GM21515 (cell line): ENCODE measurements at regions not wholly inside any gene's neighbourhood (a gene's known extent, or its start where the extent isn't known, plus 50 kb on each side); places are given as distances from the start of the nearest gene placed in this dataset.

Source experiments
- ATAC-seq: cut with Tn5 transposase; IDR thresholded peaks from one replicate; pipeline ENCODE4 v1.9.1; 2021; ENCODE audit not compliant: unreplicated experiment

GRCh38 chr13:69450245-69450644, 657.4 kb upstream of the ATXN8OS start:
- ATAC-seq = no peak

GRCh38 chr13:69425235-69425634, 682.4 kb upstream of the ATXN8OS start:
- ATAC-seq = no peak

- no peak for ATAC-seq
Measured at GRCh38 chr13:69423844-69424243, 683.8 kb upstream of the ATXN8OS start.

- no peak for ATAC-seq
Measured at GRCh38 chr13:69418319-69418718, 689.3 kb upstream of the ATXN8OS start.

- no peak for ATAC-seq
Measured at GRCh38 chr13:69410761-69411160, 696.9 kb upstream of the ATXN8OS start.

GRCh38 chr13:69391756-69392155, 715.9 kb upstream of the ATXN8OS start:
- ATAC-seq = no peak

- no peak for ATAC-seq
Measured at GRCh38 chr13:69389899-69390298, 717.7 kb upstream of the ATXN8OS start.

- no peak for ATAC-seq
Measured at GRCh38 chr13:69373747-69374425, 733.7 kb upstream of the ATXN8OS start.

GRCh38 chr13:69363360-69363759, 744.3 kb upstream of the ATXN8OS start:
- no peak for ATAC-seq

GRCh38 chr13:69331245-69331644, 776.4 kb upstream of the ATXN8OS start:
- ATAC-seq = no peak

GRCh38 chr13:69324090-69324886, 783.3 kb upstream of the ATXN8OS start:
- ATAC-seq = no peak

GRCh38 chr13:69319656-69320055, 788.0 kb upstream of the ATXN8OS start:
- ATAC-seq = no peak

- no peak for ATAC-seq
Measured at GRCh38 chr13:69315039-69315438, 792.6 kb upstream of the ATXN8OS start.

GRCh38 chr13:69306766-69307165, 800.9 kb upstream of the ATXN8OS start:
- no peak for ATAC-seq

- no peak for ATAC-seq
Measured at GRCh38 chr13:69300131-69300530, 807.5 kb upstream of the ATXN8OS start.

- ATAC-seq = no peak
Measured at GRCh38 chr13:69296130-69296529, 811.5 kb upstream of the ATXN8OS start.

GRCh38 chr13:69292789-69293425, 814.7 kb upstream of the ATXN8OS start:
- ATAC-seq = no peak

- no peak for ATAC-seq
Measured at GRCh38 chr13:69291292-69291906, 816.2 kb upstream of the ATXN8OS start.

GRCh38 chr13:69288026-69288425, 819.6 kb upstream of the ATXN8OS start:
- ATAC-seq = no peak

- ATAC-seq = no peak
Measured at GRCh38 chr13:69287050-69287698, 820.5 kb upstream of the ATXN8OS start.

GRCh38 chr13:69283837-69284236, 823.8 kb upstream of the ATXN8OS start:
- no peak for ATAC-seq
